GM23338 (cell line): ENCODE measurements at regions not wholly inside any gene's neighbourhood (a gene's known extent, or its start where the extent isn't known, plus 50 kb on each side); places are given as distances from the start of the nearest gene placed in this dataset.

Source experiments
- ATAC-seq: fragments of 200-7000 bp; cut with Tn5 transposase; 3 replicates; pipeline ENCODE4 v1.9.1; 2020
- DNase-seq: peaks from one replicate; pipeline ENCODE4 v3.0.0-alpha.2; 2015; ENCODE audit warnings: low spot score
- H2AFZ ChIP-seq: fragments of 200-600 bp; sonication (generic); 2 replicates; pipeline ENCODE4 v1.8.0; 2016; ENCODE audit warnings: antibody characterized with exemption, mild to moderate bottlenecking, moderate library complexity
- H3F3A ChIP-seq: fragments of 200-600 bp; sonication (generic); replicated peaks from 2 replicates; pipeline ENCODE4 v1.8.0; 2017; ENCODE audit warnings: antibody characterized with exemption, mixed run types, low read depth
- H3K27ac ChIP-seq: fragments of 200-600 bp; sonication (generic); 2 replicates; pipeline ENCODE4 v1.6.1; 2016; ENCODE audit warnings: low read depth
- H3K27me3 ChIP-seq: fragments of 200-600 bp; sonication (generic); 2 replicates; pipeline ENCODE4 v1.8.0; 2016; ENCODE audit warnings: mild to moderate bottlenecking, mixed run types, moderate library complexity; ENCODE audit not compliant: insufficient read depth
- H3K36me3 ChIP-seq: fragments of 200-600 bp; sonication (generic); 2 replicates; pipeline ENCODE4 v1.8.0; 2016; ENCODE audit warnings: mild to moderate bottlenecking; ENCODE audit not compliant: insufficient read depth
- H3K4me1 ChIP-seq: fragments of 200-600 bp; sonication (generic); 2 replicates; pipeline ENCODE4 v1.8.0; 2016; ENCODE audit warnings: mild to moderate bottlenecking, moderate library complexity; ENCODE audit not compliant: insufficient read depth
- H3K4me2 ChIP-seq: fragments of 200-600 bp; sonication (generic); 2 replicates; pipeline ENCODE4 v1.7.1; 2017; ENCODE audit warnings: mixed run types
- H3K4me3 ChIP-seq: fragments of 200-600 bp; sonication (generic); 2 replicates; pipeline ENCODE4 v1.6.1; 2016; ENCODE audit warnings: mixed run types
- H3K79me2 ChIP-seq: fragments of 200-600 bp; sonication (generic); replicated peaks from 2 replicates; pipeline ENCODE4 v1.8.0; 2017; ENCODE audit warnings: mild to moderate bottlenecking; ENCODE audit not compliant: insufficient read depth
- H3K9me2 ChIP-seq: fragments of 200-600 bp; sonication (generic); 2 replicates; pipeline ENCODE4 v1.8.0; 2017; ENCODE audit not compliant: insufficient read depth
- H4K20me1 ChIP-seq: fragments of 200-600 bp; sonication (generic); replicated peaks from 2 replicates; pipeline ENCODE4 v1.8.0; 2017; ENCODE audit warnings: mild to moderate bottlenecking; ENCODE audit not compliant: insufficient read depth
- H3K27ac Mint-ChIP-seq: 2 replicates; pipeline ENCODE4 v1.8.0; 2020; ENCODE audit warnings: inconsistent platforms, mild to moderate bottlenecking, moderate library complexity, mixed read lengths
- H3K27me3 Mint-ChIP-seq: 3 replicates; pipeline ENCODE4 v1.8.0; 2022; ENCODE audit warnings: low read depth, mild to moderate bottlenecking, moderate library complexity, mixed read lengths, inconsistent platforms; ENCODE audit not compliant: insufficient read depth, poor library complexity
- H3K36me3 Mint-ChIP-seq: 3 replicates; pipeline ENCODE4 v1.8.0; 2021; ENCODE audit warnings: low read depth, mild to moderate bottlenecking, inconsistent platforms, moderate library complexity, mixed read lengths
- H3K4me1 Mint-ChIP-seq: 3 replicates; pipeline ENCODE4 v1.8.0; 2020; ENCODE audit warnings: mild to moderate bottlenecking, inconsistent platforms, mixed read lengths
- H3K4me3 Mint-ChIP-seq: 3 replicates; pipeline ENCODE4 v1.8.0; 2021; ENCODE audit warnings: moderate library complexity, mild to moderate bottlenecking, inconsistent platforms, mixed read lengths
- H3K9me3 Mint-ChIP-seq: 3 replicates; pipeline ENCODE4 v1.8.0; 2020; ENCODE audit warnings: moderate library complexity, mild to moderate bottlenecking, inconsistent platforms, mixed read lengths
- CREB1 ChIP-seq: fragments of 250-450 bp; sonication (Bioruptor Pico); IDR thresholded peaks from 2 replicates; pipeline ENCODE4 v1.5.0; 2020; ENCODE audit warnings: low read depth, mild to moderate bottlenecking, moderate library complexity
- CTCF ChIP-seq, 2 experiments: fragments of 200-600 bp in 1 of 2; sonication (generic) in 1 of 2; conservative IDR thresholded peaks; 2 replicates each; pipeline versions ENCODE4 v1.5.1 to v1.6.1; 2016 to 2017; ENCODE audit warnings: antibody characterized with exemption in 2 of 2, low read depth in 2 of 2, mild to moderate bottlenecking in 2 of 2, moderate library complexity in 1 of 2
- ETS1 ChIP-seq: IDR thresholded peaks from 2 replicates; pipeline ENCODE4 v1.6.1; 2016; ENCODE audit warnings: antibody characterized with exemption
- JUNB ChIP-seq: IDR thresholded peaks from one replicate; pipeline ENCODE4 v1.6.1; 2016; ENCODE audit warnings: antibody characterized with exemption; ENCODE audit not compliant: unreplicated experiment
- ZNF114 ChIP-seq: fragments of 250-450 bp; sonication (Bioruptor Pico); IDR thresholded peaks from 2 replicates; pipeline ENCODE4 v1.5.0; 2020; ENCODE audit warnings: mild to moderate bottlenecking, moderate library complexity
- ZNF331 ChIP-seq: fragments of 250-450 bp; sonication (Bioruptor Pico); IDR thresholded peaks from 2 replicates; pipeline ENCODE4 v1.5.0; 2020; ENCODE audit warnings: low read depth, mild to moderate bottlenecking, moderate library complexity

GRCh38 chr9:16120231-16120641 lies 567.4 kb downstream of the CCDC171 start:
- Mint-ChIP-seq H3K9me3 (no peaks in the 10 kb centered on the region), H3K36me3 (no peaks in the 10 kb centered on the region), H3K27ac (no peak overlapping the region), H3K4me1 (peaks cover 13% of the 10 kb centered on the region), H3K4me3 (no peak overlapping the region), H3K27me3 (peaks cover 6% of the 10 kb centered on the region)
- no peak overlapping the region for H3K4me2 ChIP-seq
- H3K79me2 ChIP-seq, result no peaks in the 10 kb centered on the region
- H3K4me1 ChIP-seq, result peaks cover 6% of the 10 kb centered on the region; the same call in 1 of the 2 replicates
- no peaks in the 10 kb centered on the region for H3F3A ChIP-seq
- DNase-seq (peak; percentile 11), ATAC-seq (no peak)
- H3K27me3 ChIP-seq, result no peaks in the 10 kb centered on the region
- H3K36me3 ChIP-seq, result no peaks in the 10 kb centered on the region
- peak overlapping the region; percentile 28; the same call in 1 of the 2 replicates for H2AFZ ChIP-seq
- no peaks in the 10 kb centered on the region for H4K20me1 ChIP-seq
- H3K9me2 ChIP-seq, result peaks cover 6% of the 10 kb centered on the region; the same call in 1 of the 2 replicates
- no peak for TF ChIP-seq JUNB
- no peak for TF ChIP-seq ETS1
- no peak for TF ChIP-seq CREB1 (CRISPR knock-in tag)
- no peak overlapping the region for H3K27ac ChIP-seq
- H3K4me3 ChIP-seq, result no peak overlapping the region

GRCh38 chr9:16120727-16121126 lies 567.9 kb downstream of the CCDC171 start:
- Histone ChIP-seq H3K36me3 (no peaks in the 10 kb centered on the region), H3K79me2 (no peaks in the 10 kb centered on the region), H3K4me3 (no peak overlapping the region), H3F3A (no peaks in the 10 kb centered on the region), H3K27ac (no peak overlapping the region), H2AFZ (peak overlapping the region; percentile 28), H3K4me1 (peaks cover 6% of the 10 kb centered on the region; the same call in 1 of the 2 replicates), H3K4me2 (no peak overlapping the region), H4K20me1 (no peaks in the 10 kb centered on the region), H3K27me3 (no peaks in the 10 kb centered on the region), H3K9me2 (peaks cover 6% of the 10 kb centered on the region; the same call in 1 of the 2 replicates)
- H3K4me3 Mint-ChIP-seq, result no peak overlapping the region
- DNase-seq, result no peak
- ATAC-seq, result peak; percentile 34; the same call in 2 of the 3 replicates
- H3K27ac Mint-ChIP-seq, result no peak overlapping the region
- H3K4me1 Mint-ChIP-seq, result peaks cover 13% of the 10 kb centered on the region
- TF ChIP-seq ZNF114 (CRISPR knock-in tag) (no peak), ETS1 (no peak), ZNF331 (no peak), CTCF (conservative IDR thresholded peaks at IDR 0.05; ENCODE audit: low read depth in 2 of 2) (no peak)
- H3K9me3 Mint-ChIP-seq, result no peaks in the 10 kb centered on the region
- no peaks in the 10 kb centered on the region for H3K36me3 Mint-ChIP-seq
- peaks cover 8% of the 10 kb centered on the region for H3K27me3 Mint-ChIP-seq
